Head of caudate nucleus (tissue), 42 donors: ENCODE measurements at regions not wholly inside any gene's neighbourhood (a gene's known extent, or its start where the extent isn't known, plus 50 kb on each side); places are given as distances from the start of the nearest gene placed in this dataset.
"Not testable (repeated sequence)": the region's sequence is repeated elsewhere in the genome, so short reads cannot be mapped to it uniquely, and the experiment has no call there.

Experiments
- DNase-seq, 42 donors: peaks; one replicate each; pipeline versions ENCODE4 v3.0.0 to v3.0.0-alpha.2; 2020 to 2021; ENCODE audit warnings: mixed read lengths in 7 of 42
- intact Hi-C: fragments of 100-400 bp; cut with DNase I; formaldehyde crosslinking; loops from one replicate; pipeline ENCODE4 v1.15.0; 2022

GRCh38 chr21:20292854-20293253, 705.4 kb upstream of the NCAM2 start:
- DNase-seq, intact Hi-C loops: not testable (repeated sequence)

GRCh38 chr21:20301395-20301794, 696.8 kb upstream of the NCAM2 start:
- intact Hi-C loops: no loop called here
- DNase-seq: no peak

DNA sequence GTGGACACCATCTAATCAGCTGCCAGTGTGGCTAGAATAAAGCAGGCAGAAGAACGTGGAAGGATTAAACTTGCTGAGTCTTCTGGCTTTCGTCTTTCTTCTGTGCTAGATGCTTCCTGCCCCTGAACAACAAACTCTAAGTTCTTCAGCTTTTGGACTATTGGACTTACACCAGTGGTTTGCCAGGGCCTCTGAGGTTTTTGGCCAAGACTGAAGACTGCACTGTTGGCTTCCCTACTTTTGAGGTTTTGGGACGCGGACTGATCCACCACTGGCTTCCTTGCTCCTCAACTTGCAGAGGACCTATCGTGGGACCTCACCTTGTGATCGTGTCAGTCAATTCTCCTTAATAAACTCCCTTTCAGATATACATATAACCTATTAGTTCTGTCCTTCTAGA, 696.1 kb upstream of the NCAM2 start:
- no peak for DNase-seq
- intact Hi-C loops: no loop called here

DNA sequence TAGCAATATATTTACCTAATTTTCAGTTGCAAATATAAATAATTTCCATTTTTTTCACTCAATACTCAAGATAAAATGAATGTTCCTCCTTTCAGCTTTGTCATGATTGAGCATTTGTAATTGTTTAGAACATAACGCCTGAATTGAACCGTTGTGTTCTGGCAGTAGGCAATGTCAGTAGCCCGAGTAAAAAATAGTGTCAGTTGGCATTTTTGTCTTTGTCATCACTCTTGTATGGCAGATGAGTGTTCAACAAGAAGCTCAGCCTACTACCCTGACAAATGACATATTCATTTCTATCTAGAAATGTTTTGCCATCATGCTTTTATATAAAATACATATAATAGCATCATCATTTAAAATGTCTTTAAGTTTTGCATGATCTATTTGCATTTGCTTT, 691.4 kb upstream of the NCAM2 start:
- intact Hi-C loops: no loop called here
- no peak for DNase-seq

GRCh38 chr21:20308586-20309315, 689.5 kb upstream of the NCAM2 start:
- DNase-seq: no peak
- intact Hi-C loops: no loop called here

DNA sequence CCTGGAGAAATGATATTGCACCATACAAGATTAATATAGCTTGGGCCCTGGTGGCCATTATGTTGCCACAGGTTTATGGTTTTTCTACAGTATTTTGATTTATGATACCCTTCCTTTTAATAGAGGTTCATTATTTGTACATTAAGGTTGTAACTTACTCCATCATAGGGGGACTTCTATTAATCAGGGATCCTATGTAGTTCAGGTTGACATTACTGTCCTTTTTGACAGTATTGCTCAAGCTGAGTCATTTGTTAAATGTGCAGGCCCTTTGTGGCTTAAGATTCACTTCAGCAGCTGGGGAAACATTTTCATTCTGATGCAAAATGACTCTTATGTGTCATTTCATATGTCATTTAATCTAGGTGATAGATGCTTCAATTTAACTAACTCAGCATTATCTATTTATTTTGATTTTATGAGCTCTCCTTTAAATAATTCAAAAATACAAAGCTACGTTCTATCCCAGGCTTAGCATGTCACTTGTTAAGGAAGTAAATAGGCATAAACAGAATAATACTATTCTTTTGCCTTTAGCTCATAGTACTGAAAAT, 686.9 kb upstream of the NCAM2 start:
- no peak for DNase-seq
- intact Hi-C loops: no loop called here

DNA sequence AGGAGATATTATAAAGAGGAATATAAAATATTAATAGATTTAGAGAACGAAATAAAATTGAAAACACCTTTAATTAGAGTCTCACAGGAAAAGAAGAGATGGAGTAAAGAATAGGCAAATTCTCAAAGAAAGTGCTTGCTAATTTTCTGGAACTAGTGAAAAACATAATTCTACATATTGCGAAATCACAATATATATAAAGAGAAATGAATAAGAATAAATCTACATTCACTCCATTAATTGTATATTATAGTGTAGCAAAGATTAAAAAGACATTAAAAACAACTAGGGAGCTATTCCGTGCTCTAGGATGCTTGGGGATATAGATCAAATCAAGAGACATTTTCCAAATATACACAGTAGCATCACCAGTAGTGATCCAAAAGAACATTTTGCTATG, 685.2 kb upstream of the NCAM2 start:
- intact Hi-C loops: no loop called here
- no peak for DNase-seq

GRCh38 chr21:20315042-20315441, 683.2 kb upstream of the NCAM2 start:
- intact Hi-C loops: no loop called here
- DNase-seq: no peak

DNA sequence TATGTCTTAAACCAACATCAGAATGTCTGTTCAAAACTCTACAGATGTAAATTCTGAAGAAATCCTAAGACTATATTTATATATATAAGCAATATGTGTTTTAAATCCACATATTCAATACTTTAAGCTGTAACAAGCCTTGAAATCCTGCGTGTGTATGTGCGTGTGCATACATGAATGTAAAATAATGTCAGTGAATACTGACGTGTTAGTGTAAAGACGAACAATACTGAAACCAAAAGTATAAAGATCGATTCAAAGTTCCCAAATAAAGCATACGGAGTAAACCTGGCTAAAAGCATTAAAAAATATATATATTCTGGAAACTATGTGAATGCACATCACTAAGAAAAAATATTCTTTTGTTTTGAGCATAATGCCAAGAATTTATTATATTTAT, 668.6 kb upstream of the NCAM2 start:
- DNase-seq: no peak
- intact Hi-C loops: no loop called here

- intact Hi-C loops: no loop called here
- DNase-seq: no peak
Measured at GRCh38 chr21:20330652-20331051, 667.6 kb upstream of the NCAM2 start.

DNA sequence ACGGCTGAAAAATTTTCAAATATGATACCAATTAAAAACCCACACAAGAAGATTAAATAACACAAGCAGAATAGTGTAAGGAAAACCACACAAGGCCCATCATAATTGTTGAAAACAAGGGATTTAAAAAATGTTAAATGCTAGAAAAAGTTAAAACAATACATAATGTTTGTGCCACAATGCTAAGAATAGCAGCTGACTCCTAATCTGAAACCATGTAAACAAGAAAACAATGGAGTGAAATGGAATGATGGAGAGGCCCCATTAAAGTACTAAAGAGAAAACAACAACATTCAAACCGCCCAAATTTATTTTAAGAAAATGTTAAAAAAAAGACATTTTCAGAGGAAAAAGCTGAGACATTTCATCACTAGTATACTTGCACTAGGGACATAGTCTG, 663.6 kb upstream of the NCAM2 start:
- intact Hi-C loops: no loop called here
- DNase-seq: no peak

- intact Hi-C loops: no loop called here
- peak in 18 of 42 donors; percentile 2 to 65 (median 22) for DNase-seq
Measured at GRCh38 chr21:20341431-20341830, 656.8 kb upstream of the NCAM2 start.

DNA sequence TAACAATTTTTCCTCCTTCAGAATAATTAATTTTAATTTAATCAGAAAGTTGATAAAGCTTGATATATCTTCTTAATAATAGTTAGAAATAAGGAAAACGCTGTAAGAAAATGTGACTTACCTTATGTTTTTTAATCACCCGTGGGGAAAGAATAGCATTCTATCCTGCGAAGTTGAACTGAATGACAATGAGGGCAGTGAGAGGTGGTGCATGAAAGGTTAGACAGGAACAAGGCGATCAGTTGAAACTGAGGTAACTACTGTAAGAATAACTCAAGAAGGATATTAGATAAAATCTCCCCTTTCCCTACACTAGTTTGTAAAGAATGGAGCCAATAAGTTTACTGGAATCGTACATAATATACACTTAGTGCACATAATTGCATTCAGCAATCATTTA, 655.0 kb upstream of the NCAM2 start:
- intact Hi-C loops: no loop called here
- peak in 8 of 42 donors; percentile 2 to 59 (median 16) for DNase-seq

- intact Hi-C loops: no loop called here
- DNase-seq: no peak
Measured at GRCh38 chr21:20351138-20351537, 647.1 kb upstream of the NCAM2 start.

GRCh38 chr21:20353351-20353750, 644.9 kb upstream of the NCAM2 start:
- intact Hi-C loops: no loop called here

DNA sequence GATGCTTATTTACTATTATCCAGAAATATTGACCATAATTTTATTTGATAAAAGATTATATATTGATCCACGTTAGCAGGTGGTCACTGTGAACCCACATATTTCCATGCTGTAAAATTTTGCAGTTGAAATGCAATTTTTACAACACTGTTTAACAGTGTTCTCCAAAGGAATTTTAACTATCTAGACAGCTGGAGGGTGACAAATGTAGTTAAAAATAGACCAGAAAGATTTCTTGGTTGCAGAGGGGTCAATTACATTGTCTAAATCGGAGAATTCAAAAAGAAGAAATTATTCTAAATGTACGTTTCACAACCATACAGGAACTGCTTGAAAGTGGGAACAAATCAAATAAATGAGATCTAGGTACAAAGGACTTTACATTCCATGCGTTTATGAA, 625.2 kb upstream of the NCAM2 start:
- intact Hi-C loops: no loop called here
- DNase-seq: no peak

More at GRCh38 chr21:20353351-20353750, 644.9 kb upstream of the NCAM2 start:
- DNase-seq: no peak

GRCh38 chr21:20377250-20377649, 621.0 kb upstream of the NCAM2 start:
- no peak for DNase-seq
- intact Hi-C loops: no loop called here

DNA sequence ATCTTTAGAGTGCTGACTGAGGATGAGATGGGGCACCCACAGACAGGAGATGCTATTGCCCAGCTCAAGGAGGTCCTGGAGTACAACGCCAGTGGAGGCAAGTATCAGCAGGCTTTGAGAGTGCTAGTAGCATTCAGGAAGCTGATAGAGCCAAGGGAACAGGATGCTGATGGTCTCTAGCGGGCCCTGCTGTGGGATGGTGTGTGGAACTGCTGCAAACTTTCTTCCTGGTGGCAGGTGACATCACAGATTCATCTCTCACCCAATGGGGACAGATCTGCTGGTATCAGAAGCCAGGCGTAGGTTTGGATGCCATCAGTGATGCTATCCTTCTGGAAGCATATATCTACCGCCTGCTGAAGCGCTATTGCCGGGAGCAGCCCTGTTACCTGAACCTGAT, 609.8 kb upstream of the NCAM2 start:
- DNase-seq: no peak
- intact Hi-C loops: no loop called here

GRCh38 chr21:20396798-20397197, 601.4 kb upstream of the NCAM2 start:
- intact Hi-C loops: no loop called here
- no peak for DNase-seq

DNA sequence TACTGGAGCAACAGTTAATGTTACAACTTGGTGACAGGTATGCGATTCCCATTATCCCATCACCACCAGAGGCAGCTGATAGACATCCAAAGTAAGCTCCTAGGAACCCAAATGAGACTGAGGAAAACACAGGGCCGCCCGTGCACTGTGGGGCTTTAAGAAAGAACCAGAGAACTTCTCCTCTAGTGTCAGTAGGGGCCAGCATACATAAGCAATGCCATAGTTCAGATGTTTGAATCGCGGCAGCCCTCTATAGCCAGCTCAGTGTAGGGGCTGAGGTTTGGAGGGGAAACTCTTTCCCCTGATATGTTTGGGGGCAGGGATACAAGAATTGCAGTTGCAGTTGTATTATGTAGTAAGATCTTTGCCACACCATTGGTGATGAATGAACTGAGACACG, 593.3 kb upstream of the NCAM2 start:
- intact Hi-C loops: no loop called here
- no peak for DNase-seq

DNA sequence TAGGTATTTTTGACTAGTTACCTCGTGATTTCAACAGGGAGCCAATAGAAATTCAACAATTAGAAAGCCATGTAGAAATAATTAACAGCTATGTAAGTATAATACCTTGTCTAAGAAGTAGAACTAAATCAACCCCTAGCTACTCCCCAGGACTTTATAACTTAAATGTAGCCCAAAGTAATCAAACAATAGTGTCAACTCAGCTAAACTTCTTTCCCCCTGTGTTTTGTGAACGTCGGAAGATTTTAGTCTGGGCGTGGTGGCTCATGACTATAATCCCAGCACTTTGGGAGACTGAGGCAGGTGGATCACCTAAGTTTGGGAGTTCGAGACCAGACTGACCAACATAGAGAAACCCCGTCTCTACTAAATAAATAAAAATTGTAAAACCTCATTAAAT, 579.9 kb upstream of the NCAM2 start:
- no peak for DNase-seq
- intact Hi-C loops: no loop called here
